Neural crest cell (in vitro differentiated cells): ENCODE measurements at regions not wholly inside any gene's neighbourhood (a gene's known extent, or its start where the extent isn't known, plus 50 kb on each side); places are given as distances from the start of the nearest gene placed in this dataset.

ENCODE experiments used
- DNase-seq: peaks from one replicate; pipeline ENCODE4 v3.0.0; 2021; ENCODE audit warnings: low read depth, mixed read lengths, low spot score
- H3K27ac Mint-ChIP-seq: one replicate; pipeline ENCODE4 v1.8.0; 2021; ENCODE audit warnings: mild to moderate bottlenecking, mixed read lengths; ENCODE audit not compliant: unreplicated experiment
- H3K27me3 Mint-ChIP-seq: 2 replicates; pipeline ENCODE4 v1.8.0; 2021; ENCODE audit warnings: low read depth, mild to moderate bottlenecking, mixed read lengths
- H3K36me3 Mint-ChIP-seq: 2 replicates; pipeline ENCODE4 v1.8.0; 2021; ENCODE audit warnings: low read depth, mild to moderate bottlenecking, mixed read lengths
- H3K4me1 Mint-ChIP-seq: 2 replicates; pipeline ENCODE4 v1.8.0; 2021; ENCODE audit warnings: mixed read lengths
- H3K4me3 Mint-ChIP-seq: one replicate; pipeline ENCODE4 v1.8.0; 2021; ENCODE audit warnings: mild to moderate bottlenecking, mixed read lengths
- H3K9me3 Mint-ChIP-seq: 2 replicates; pipeline ENCODE4 v1.8.0; 2021; ENCODE audit warnings: mixed read lengths
- TF ChIP-seq, protein P1 (sequence below): fragments of 200-600 bp; sonication (generic); conservative IDR thresholded peaks from 2 replicates; pipeline ENCODE4 v1.5.0; 2021; ENCODE audit warnings: antibody characterized with exemption, mild to moderate bottlenecking

DNA sequence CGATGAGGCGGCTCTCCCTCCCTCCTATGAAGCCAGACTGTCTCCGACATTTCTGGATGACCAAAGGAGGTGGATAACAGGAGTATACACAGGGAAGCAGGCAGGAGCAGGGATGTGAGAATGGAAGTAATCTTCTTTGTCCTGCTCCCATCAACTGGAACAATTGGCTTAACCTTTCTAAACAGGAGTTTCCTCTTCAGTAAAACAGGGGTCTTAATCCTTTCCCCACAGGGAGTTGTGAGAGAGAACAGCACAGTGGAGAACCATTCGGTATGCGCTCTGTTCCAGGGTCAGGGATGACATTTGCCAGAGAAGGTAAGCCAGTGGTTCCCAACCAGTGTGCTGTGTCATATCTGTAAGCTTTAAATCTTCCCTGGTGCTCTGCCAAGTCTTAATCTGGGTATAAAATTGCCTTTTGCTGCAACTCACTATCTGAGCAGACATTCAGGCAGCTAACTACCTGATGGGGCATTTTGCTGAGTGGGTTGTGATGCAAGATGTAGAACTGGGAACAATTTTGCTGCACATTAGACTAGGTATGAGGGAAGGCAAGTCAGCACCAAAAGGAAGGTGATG is 294.8 kb upstream of the KIF2A start:
- DNase-seq = no peak
- H3K4me1 Mint-ChIP-seq = no peaks in the 10 kb centered on the region
- H3K4me3 Mint-ChIP-seq = no peak overlapping the region
- H3K9me3 Mint-ChIP-seq = peaks cover 3% of the 10 kb centered on the region
- peaks cover 18% of the 10 kb centered on the region for H3K27me3 Mint-ChIP-seq
- no peak overlapping the region for H3K27ac Mint-ChIP-seq
- TF ChIP-seq, protein P1, sequence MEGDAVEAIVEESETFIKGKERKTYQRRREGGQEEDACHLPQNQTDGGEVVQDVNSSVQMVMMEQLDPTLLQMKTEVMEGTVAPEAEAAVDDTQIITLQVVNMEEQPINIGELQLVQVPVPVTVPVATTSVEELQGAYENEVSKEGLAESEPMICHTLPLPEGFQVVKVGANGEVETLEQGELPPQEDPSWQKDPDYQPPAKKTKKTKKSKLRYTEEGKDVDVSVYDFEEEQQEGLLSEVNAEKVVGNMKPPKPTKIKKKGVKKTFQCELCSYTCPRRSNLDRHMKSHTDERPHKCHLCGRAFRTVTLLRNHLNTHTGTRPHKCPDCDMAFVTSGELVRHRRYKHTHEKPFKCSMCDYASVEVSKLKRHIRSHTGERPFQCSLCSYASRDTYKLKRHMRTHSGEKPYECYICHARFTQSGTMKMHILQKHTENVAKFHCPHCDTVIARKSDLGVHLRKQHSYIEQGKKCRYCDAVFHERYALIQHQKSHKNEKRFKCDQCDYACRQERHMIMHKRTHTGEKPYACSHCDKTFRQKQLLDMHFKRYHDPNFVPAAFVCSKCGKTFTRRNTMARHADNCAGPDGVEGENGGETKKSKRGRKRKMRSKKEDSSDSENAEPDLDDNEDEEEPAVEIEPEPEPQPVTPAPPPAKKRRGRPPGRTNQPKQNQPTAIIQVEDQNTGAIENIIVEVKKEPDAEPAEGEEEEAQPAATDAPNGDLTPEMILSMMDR = no peak
- H3K36me3 Mint-ChIP-seq = no peaks in the 10 kb centered on the region

DNA sequence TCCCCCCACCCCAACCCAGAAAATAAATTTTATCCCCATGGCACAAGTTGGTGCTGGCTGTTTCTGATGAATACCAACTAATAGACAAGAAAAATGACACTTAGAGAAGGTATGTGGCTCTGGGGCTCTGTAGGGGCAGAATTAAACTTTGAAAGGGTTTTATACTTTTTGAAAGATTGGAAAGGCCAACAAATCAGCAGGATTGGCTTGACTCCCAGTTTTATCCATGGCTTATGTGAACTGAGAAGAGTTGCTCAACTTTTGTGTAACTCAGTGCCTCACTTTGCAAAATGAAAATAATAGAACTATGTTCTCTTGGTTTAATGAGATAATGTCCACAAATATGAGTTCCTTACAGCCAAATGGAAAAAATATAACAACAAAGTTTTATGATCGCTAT is 288.9 kb upstream of the KIF2A start:
- DNase-seq = no peak
- TF ChIP-seq, protein P1 = no peak
- Mint-ChIP-seq H3K36me3 (no peaks in the 10 kb centered on the region), H3K4me1 (no peaks in the 10 kb centered on the region), H3K27ac (no peak overlapping the region), H3K4me3 (no peak overlapping the region), H3K9me3 (no peaks in the 10 kb centered on the region), H3K27me3 (peaks cover 2% of the 10 kb centered on the region)

DNA sequence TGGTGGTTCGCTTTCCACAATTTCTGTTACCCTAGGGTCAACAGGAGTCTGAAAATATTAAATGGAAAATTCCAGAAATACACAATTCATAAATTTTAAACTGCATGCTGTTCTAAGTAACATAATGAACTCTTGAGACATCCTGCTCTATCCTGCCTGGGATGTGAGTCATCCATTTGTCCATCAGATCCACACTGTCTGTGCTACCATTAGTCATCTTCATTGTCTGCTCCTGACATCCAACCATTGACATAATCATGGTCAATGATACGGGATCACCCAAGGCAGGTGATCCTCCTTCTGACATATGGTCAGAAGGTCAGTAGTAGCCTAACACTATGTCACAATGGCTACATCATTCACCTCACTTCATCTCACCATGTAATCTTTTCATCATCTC is 276.7 kb upstream of the KIF2A start:
- Mint-ChIP-seq H3K27me3 (peaks cover 12% of the 10 kb centered on the region), H3K4me1 (no peaks in the 10 kb centered on the region), H3K27ac (peak overlapping the region; percentile 3), H3K9me3 (peaks cover 6% of the 10 kb centered on the region), H3K36me3 (peaks cover 2% of the 10 kb centered on the region), H3K4me3 (no peak overlapping the region)
- TF ChIP-seq, protein P1 = no peak
- no peak for DNase-seq

DNA sequence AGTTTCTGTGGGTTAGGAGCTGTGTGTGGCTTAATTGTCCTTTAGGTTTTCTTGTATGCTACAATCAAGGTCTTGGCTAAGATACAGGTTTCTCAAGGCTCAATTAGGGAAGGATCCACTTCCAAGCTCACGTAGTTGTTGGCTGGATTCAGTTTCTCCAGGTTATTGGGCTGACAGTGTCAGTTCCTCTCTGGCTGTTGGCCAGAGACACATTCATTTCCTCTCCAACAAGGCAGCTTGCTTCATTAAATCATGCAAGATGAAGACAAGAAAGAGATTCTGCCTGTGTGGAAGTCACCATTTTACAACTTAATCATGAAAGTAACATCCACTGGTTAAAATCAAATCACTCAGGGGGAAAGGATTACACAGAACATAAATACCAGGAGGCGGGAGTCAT is 275.7 kb upstream of the KIF2A start:
- Mint-ChIP-seq H3K27ac (no peak overlapping the region), H3K4me1 (no peaks in the 10 kb centered on the region), H3K36me3 (no peaks in the 10 kb centered on the region), H3K4me3 (no peak overlapping the region), H3K27me3 (peaks cover 10% of the 10 kb centered on the region), H3K9me3 (peaks cover 3% of the 10 kb centered on the region)
- TF ChIP-seq, protein P1 = no peak
- no peak for DNase-seq

DNA sequence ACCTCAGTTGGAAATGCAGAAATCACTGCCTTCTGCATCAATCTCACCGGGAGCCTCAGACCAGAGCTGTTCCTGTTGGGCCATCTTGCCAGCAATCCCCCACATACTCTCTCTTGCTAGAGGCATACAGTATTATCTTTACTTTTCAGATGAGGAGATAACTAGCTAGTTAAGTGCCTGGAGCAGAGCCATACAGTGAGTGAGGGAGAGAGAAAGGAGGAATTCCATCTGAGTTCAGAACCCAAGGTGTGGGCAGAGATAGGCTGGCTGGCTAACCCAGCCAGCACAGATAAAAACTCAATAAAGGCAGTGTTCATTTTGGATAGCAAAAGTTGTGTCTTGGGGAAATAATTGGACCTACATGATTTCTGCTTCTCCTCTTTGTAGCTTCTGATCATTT is 268.0 kb upstream of the KIF2A start:
- no peaks in the 10 kb centered on the region for H3K36me3 Mint-ChIP-seq
- TF ChIP-seq, protein P1 = no peak
- peaks cover 9% of the 10 kb centered on the region for H3K27me3 Mint-ChIP-seq

More for the DNA sequence above, 268.0 kb upstream of the KIF2A start:
- Mint-ChIP-seq H3K4me1 (peaks cover 11% of the 10 kb centered on the region), H3K4me3 (no peak overlapping the region), H3K9me3 (no peaks in the 10 kb centered on the region), H3K27ac (no peak overlapping the region)
- no peak for DNase-seq
